Body of pancreas (tissue), 4 donors: ENCODE measurements at regions not wholly inside any gene's neighbourhood (a gene's known extent, or its start where the extent isn't known, plus 50 kb on each side); places are given as distances from the start of the nearest gene placed in this dataset.

Source experiments
- CTCF ChIP-seq, 7 experiments: fragments of 450-650 bp in 4 of 7; fragments of 200-600 bp in 3 of 7; sonication (generic) in 3 of 7; IDR thresholded peaks; one replicate each; pipeline ENCODE4 v1.5.1; 2016 to 2019; ENCODE audit warnings: antibody characterized with exemption in 7 of 7
- POLR2A ChIP-seq, 3 donors: fragments of 450-650 bp; IDR thresholded peaks; one replicate each; pipeline ENCODE4 v1.6.1; 2016; ENCODE audit warnings: antibody characterized with exemption in 3 of 3, mild to moderate bottlenecking in 2 of 3

- TF ChIP-seq CTCF (IDR thresholded peaks at IDR 0.05) (no peak), POLR2A (IDR thresholded peaks at IDR 0.05) (no peak)
Observed at GRCh38 chr9:75612205-75612604, 278.3 kb upstream of the PCSK5 start.
